Femur (tissue), 1 donor: ENCODE measurements at regions not wholly inside any gene's neighbourhood (a gene's known extent, or its start where the extent isn't known, plus 50 kb on each side); places are given as distances from the start of the nearest gene placed in this dataset.

ENCODE experiments used
- DNase-seq: peaks from one replicate; pipeline ENCODE4 v3.0.0-alpha.2; 2017

GRCh38 chr5:89045216-89045615, 162.2 kb upstream of the MEF2C start:
- no peak for DNase-seq

- no peak for DNase-seq
These were observed 161.8 kb upstream of the MEF2C start for GRCh38 chr5:89044674-89045200.

- no peak for DNase-seq
These were observed 160.7 kb upstream of the MEF2C start for GRCh38 chr5:89043676-89044075.

GRCh38 chr5:89042746-89043145, 159.8 kb upstream of the MEF2C start:
- DNase-seq: peak; percentile 17

GRCh38 chr5:89041976-89042375, 159.0 kb upstream of the MEF2C start:
- DNase-seq: no peak

GRCh38 chr5:89041249-89041779, 158.3 kb upstream of the MEF2C start:
- no peak for DNase-seq

GRCh38 chr5:89036704-89037489, 153.9 kb upstream of the MEF2C start:
- DNase-seq: no peak

- DNase-seq: no peak
These were observed 153.2 kb upstream of the MEF2C start for GRCh38 chr5:89036166-89036565.

- DNase-seq: no peak
These were observed 151.6 kb upstream of the MEF2C start for GRCh38 chr5:89034588-89034987.

- DNase-seq: no peak
These were observed 147.8 kb upstream of the MEF2C start for GRCh38 chr5:89030798-89031197.

GRCh38 chr5:89028595-89029285, 145.8 kb upstream of the MEF2C start:
- no peak for DNase-seq

GRCh38 chr5:89024045-89024444, 141.1 kb upstream of the MEF2C start:
- no peak for DNase-seq

GRCh38 chr5:89020926-89021610, 138.1 kb upstream of the MEF2C start:
- DNase-seq: no peak

GRCh38 chr5:89016741-89017303, 133.8 kb upstream of the MEF2C start:
- no peak for DNase-seq

GRCh38 chr5:89015409-89015808, 132.4 kb upstream of the MEF2C start:
- no peak for DNase-seq

- no peak for DNase-seq
These were observed 129.1 kb upstream of the MEF2C start for GRCh38 chr5:89011778-89012711.

- DNase-seq: no peak
These were observed 127.5 kb upstream of the MEF2C start for GRCh38 chr5:89010512-89010911.

- DNase-seq: no peak
These were observed 125.3 kb upstream of the MEF2C start for GRCh38 chr5:89008291-89008690.

GRCh38 chr5:89005990-89006389, 123.0 kb upstream of the MEF2C start:
- no peak for DNase-seq

- no peak for DNase-seq
These were observed 121.4 kb upstream of the MEF2C start for GRCh38 chr5:89004379-89004778.

GRCh38 chr5:89003563-89004036, 120.6 kb upstream of the MEF2C start:
- DNase-seq: no peak

GRCh38 chr5:88999853-89000252, 116.9 kb upstream of the MEF2C start:
- no peak for DNase-seq
